Gastrocnemius medialis (tissue), 4 donors: ENCODE measurements at regions not wholly inside any gene's neighbourhood (a gene's known extent, or its start where the extent isn't known, plus 50 kb on each side); places are given as distances from the start of the nearest gene placed in this dataset.

Source experiments
- ATAC-seq, 2 donors: fragments of 150-250 bp; one replicate each; pipeline ENCODE4 v1.9.1; 2016
- DNase-seq, 2 donors: peaks; one replicate each; pipeline ENCODE4 v3.0.0-alpha.2; 2019
- H3K27ac ChIP-seq, 4 donors: fragments of 200-600 bp; sonication (generic); 1 replicate in 1 of 4; 2 replicates in 3 of 4; pipeline ENCODE4 v1.5.1; 2016 to 2018; ENCODE audit warnings: mild to moderate bottlenecking in 2 of 4, moderate library complexity in 1 of 4
- H3K27me3 ChIP-seq, 3 donors: fragments of 200-600 bp; sonication (generic) in 2 of 3; 1 replicate in 1 of 3; 2 replicates in 2 of 3; pipeline versions ENCODE4 v1.5.1 to v1.6.0; 2016 to 2019; ENCODE audit warnings: mild to moderate bottlenecking in 1 of 3, moderate library complexity in 1 of 3
- H3K36me3 ChIP-seq, 2 donors: fragments of 200-600 bp; sonication (generic) in 1 of 2; one replicate each; pipeline ENCODE4 v1.5.1; 2017 to 2018
- H3K4me1 ChIP-seq, 2 donors: fragments of 200-600 bp; sonication (generic) in 1 of 2; one replicate each; pipeline ENCODE4 v1.5.1; 2016 to 2017; ENCODE audit warnings: mild to moderate bottlenecking in 2 of 2
- H3K4me3 ChIP-seq, 4 donors: fragments of 200-600 bp; sonication (generic) in 3 of 4; 1 replicate in 1 of 4; 2 replicates in 3 of 4; pipeline ENCODE4 v1.5.1; 2016 to 2019; ENCODE audit warnings: mild to moderate bottlenecking in 2 of 4
- H3K9me3 ChIP-seq, 3 donors: fragments of 200-600 bp; sonication (generic) in 2 of 3; 1 replicate in 1 of 3; 2 replicates in 2 of 3; pipeline ENCODE4 v1.5.1; 2016 to 2019
- POLR2A ChIP-seq, 2 donors: fragments of 450-650 bp; IDR thresholded peaks; one replicate each; pipeline ENCODE4 v1.6.1; 2017; ENCODE audit warnings: antibody characterized with exemption in 2 of 2, mild to moderate bottlenecking in 2 of 2, moderate library complexity in 2 of 2
- in situ Hi-C, 4 donors: fragments of 200-750 bp; cut with MboI; loops; one replicate each; pipeline versions ENCODE4 v1.15.0 to v1.8.0; 2017; ENCODE audit warnings: low sequenced_read_pairs in 4 of 4
- intact Hi-C: fragments of 100-400 bp; cut with DNase I; formaldehyde crosslinking; loops from one replicate; pipeline ENCODE4 v1.15.1; 2023; ENCODE audit warnings: low total_unique reads
- TF ChIP-seq, protein P1 (sequence below), 5 experiments: fragments of 450-650 bp in 3 of 5; fragments of 200-600 bp in 2 of 5; sonication (generic) in 2 of 5; IDR thresholded peaks in 4 of 5; conservative IDR thresholded peaks in 1 of 5; 1 replicate in 4 of 5; 2 replicates in 1 of 5; pipeline ENCODE4 v1.5.1; 2016 to 2019; ENCODE audit warnings: antibody characterized with exemption in 5 of 5, mild to moderate bottlenecking in 3 of 5, moderate library complexity in 3 of 5

DNA sequence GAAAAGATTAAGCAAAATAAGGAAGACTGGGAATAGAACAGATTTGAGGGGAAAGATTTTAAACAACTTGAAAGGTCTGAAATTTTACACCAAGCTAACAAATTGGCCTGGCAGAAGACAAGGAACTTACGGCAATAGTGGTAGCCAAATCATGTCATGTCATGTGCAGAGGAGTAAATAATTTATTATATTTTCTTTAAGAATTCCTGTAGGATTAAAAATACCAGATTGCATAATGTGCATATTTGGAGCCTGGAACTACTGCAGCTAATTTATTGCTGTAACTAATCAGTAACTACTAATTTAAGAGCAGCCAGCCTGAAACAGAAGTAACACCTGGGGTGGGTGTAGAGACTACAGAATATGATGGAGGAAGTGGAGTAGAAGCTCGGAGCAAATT lies 334.3 kb downstream of the TGFB2 start:
- Histone ChIP-seq H3K9me3 (no peaks in the 10 kb centered on the region), H3K4me3 (no peak overlapping the region), H3K36me3 (no peaks in the 10 kb centered on the region), H3K4me1 (peaks cover 0 to 2% of the 10 kb centered on the region in 2 donors), H3K27ac (no peak overlapping the region), H3K27me3 (no peaks in the 10 kb centered on the region)
- no peak for ATAC-seq
- intact Hi-C loops, result no loop called here
- no peak for TF ChIP-seq POLR2A (IDR thresholded peaks at IDR 0.05)
- TF ChIP-seq, protein P1, sequence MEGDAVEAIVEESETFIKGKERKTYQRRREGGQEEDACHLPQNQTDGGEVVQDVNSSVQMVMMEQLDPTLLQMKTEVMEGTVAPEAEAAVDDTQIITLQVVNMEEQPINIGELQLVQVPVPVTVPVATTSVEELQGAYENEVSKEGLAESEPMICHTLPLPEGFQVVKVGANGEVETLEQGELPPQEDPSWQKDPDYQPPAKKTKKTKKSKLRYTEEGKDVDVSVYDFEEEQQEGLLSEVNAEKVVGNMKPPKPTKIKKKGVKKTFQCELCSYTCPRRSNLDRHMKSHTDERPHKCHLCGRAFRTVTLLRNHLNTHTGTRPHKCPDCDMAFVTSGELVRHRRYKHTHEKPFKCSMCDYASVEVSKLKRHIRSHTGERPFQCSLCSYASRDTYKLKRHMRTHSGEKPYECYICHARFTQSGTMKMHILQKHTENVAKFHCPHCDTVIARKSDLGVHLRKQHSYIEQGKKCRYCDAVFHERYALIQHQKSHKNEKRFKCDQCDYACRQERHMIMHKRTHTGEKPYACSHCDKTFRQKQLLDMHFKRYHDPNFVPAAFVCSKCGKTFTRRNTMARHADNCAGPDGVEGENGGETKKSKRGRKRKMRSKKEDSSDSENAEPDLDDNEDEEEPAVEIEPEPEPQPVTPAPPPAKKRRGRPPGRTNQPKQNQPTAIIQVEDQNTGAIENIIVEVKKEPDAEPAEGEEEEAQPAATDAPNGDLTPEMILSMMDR (IDR thresholded peaks at IDR 0.05 in 4 of 5, conservative IDR thresholded peaks at IDR 0.05 in 1 of 5), result no peak
- DNase-seq, result no peak
- in situ Hi-C loops, result no loop called here

DNA sequence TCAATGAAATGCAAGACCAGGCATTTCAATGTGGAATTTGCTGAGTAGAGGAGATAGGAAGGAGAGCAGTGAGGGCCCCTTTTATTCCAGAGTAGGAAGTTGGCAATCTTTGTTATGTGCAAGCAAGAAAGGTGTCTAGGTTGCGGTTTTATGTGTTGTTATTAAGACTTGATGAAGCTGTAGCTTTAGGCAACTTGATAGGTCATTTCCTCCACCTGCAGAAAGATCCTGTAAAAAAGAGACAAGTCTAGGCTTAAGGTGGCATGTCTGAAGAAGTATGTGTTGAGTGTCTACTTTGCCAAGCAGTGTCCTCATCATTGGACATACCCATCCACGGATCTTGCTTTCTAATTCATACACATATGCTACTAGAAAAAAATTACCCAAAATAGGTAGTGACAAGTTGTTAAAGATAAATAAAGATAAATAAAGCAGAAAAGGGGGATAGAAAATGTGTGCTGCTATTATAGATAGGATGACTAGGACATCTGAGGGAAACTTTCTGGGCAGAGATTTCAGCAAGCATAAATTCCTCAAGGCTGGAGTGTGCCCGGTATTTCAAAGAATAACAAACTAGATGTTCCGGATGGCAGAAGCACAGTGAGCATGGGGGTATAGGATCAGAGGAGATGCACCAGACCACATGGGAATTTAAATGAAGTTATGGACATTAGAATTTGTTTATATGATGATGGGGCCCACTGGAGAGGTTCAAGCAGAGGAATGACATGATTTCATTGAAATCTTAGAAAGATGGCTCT lies 335.0 kb downstream of the TGFB2 start:
- DNase-seq, result no peak
- H3K4me1 ChIP-seq, result no peaks in the 10 kb centered on the region
- intact Hi-C loops, result no loop called here

DNA sequence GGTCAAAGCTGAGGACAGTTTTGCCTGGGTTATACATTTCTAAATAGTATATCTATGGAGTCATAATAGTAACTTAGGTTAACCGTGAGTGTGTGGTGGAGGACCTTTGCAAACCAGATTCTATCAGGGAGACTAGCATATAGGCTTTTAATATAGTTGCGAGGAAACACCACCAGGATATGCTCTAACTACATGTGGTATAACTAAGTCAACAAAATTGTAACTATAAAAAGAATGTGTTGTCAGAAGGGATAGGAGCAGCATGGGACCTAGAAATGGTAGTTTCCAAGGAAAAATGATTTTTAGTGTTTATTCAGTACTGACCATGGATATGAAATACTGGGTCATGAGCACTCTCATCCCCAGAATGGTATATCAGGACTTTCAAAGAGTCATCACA lies 338.1 kb downstream of the TGFB2 start:
- Histone ChIP-seq H3K4me1 (no peaks in the 10 kb centered on the region), H3K36me3 (no peaks in the 10 kb centered on the region), H3K4me3 (no peak overlapping the region), H3K9me3 (no peaks in the 10 kb centered on the region), H3K27ac (no peak overlapping the region), H3K27me3 (no peaks in the 10 kb centered on the region)
- TF ChIP-seq, protein P1 (IDR thresholded peaks at IDR 0.05 in 4 of 5, conservative IDR thresholded peaks at IDR 0.05 in 1 of 5), result no peak
- TF ChIP-seq POLR2A (IDR thresholded peaks at IDR 0.05), result no peak
- ATAC-seq (no peak), DNase-seq (no peak)
- intact Hi-C loops (no loop called here), in situ Hi-C loops (no loop called here)

More for the DNA sequence above, 335.0 kb downstream of the TGFB2 start:
- ATAC-seq, result no peak
- TF ChIP-seq POLR2A (IDR thresholded peaks at IDR 0.05), result no peak
- TF ChIP-seq, protein P1 (IDR thresholded peaks at IDR 0.05 in 4 of 5, conservative IDR thresholded peaks at IDR 0.05 in 1 of 5), result no peak
- Histone ChIP-seq H3K9me3 (no peaks in the 10 kb centered on the region), H3K27ac (no peak overlapping the region), H3K36me3 (no peaks in the 10 kb centered on the region), H3K27me3 (no peaks in the 10 kb centered on the region), H3K4me3 (no peak overlapping the region)
- in situ Hi-C loops, result no loop called here

DNA sequence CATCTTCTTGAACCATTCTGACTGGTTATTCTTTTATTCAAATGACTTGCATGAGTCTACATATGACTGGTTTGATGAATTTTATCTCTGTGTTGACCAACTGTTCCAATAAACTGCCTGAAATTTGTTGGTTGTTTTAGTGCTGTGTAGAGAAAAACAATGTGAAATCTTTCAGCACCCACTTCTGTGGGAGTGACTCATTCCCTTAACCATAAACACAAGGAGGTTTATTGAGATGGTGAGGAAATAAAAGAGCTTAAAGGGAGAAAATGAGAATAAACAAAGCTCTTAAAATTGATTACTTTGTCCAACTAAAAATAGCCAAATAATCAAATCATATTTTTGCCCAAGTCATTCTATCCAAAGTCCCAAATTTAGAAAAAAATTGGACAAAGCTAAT lies 341.1 kb downstream of the TGFB2 start:
- in situ Hi-C loops, result no loop called here
- Histone ChIP-seq H3K4me1 (no peaks in the 10 kb centered on the region), H3K36me3 (no peaks in the 10 kb centered on the region), H3K27ac (no peak overlapping the region), H3K9me3 (no peaks in the 10 kb centered on the region), H3K4me3 (no peak overlapping the region), H3K27me3 (no peaks in the 10 kb centered on the region)
- DNase-seq (no peak), ATAC-seq (no peak)
- intact Hi-C loops, result no loop called here
- TF ChIP-seq, protein P1 (IDR thresholded peaks at IDR 0.05 in 4 of 5, conservative IDR thresholded peaks at IDR 0.05 in 1 of 5), result no peak
- no peak for TF ChIP-seq POLR2A (IDR thresholded peaks at IDR 0.05)

DNA sequence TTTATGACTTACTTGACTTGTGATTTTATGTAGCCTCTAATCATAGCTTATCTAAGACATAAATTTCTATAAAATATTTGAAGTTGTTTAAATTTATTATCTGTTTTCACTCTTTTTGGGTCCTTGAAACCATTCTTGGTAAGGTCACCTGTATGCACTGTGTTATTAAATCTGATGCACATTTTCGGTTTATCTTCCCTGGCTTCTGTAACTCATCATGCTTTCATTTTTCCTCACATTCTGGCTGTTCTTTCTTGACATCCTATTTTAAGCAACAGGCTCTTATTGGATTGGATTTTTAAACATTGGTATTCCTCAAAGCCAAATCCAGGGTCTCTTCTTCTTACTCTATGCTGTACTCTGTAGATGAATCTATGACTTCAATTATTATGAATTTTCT lies 341.6 kb downstream of the TGFB2 start:
- ATAC-seq (no peak), DNase-seq (no peak)
- Histone ChIP-seq H3K36me3 (no peaks in the 10 kb centered on the region), H3K27ac (no peak overlapping the region), H3K4me3 (no peak overlapping the region), H3K9me3 (no peaks in the 10 kb centered on the region), H3K27me3 (no peaks in the 10 kb centered on the region), H3K4me1 (no peaks in the 10 kb centered on the region)
- intact Hi-C loops, result no loop called here
- in situ Hi-C loops, result no loop called here
- TF ChIP-seq, protein P1 (IDR thresholded peaks at IDR 0.05 in 4 of 5, conservative IDR thresholded peaks at IDR 0.05 in 1 of 5), result no peak
- TF ChIP-seq POLR2A (IDR thresholded peaks at IDR 0.05), result no peak
